Lung microvascular endothelial cell (primary cell): ENCODE measurements at regions not wholly inside any gene's neighbourhood (a gene's known extent, or its start where the extent isn't known, plus 50 kb on each side); places are given as distances from the start of the nearest gene placed in this dataset.

Experiments
- DNase-seq, 2 donors: peaks; one replicate each; pipeline versions ENCODE4 v3.0.0 to v3.0.0-alpha.2; 2010; ENCODE audit warnings: low read depth in 2 of 2

- DNase-seq, result no peak
Measured at GRCh38 chr12:81811061-81811777, 52.1 kb upstream of the PPFIA2 start.

GRCh38 chr12:81809829-81810595, 50.9 kb upstream of the PPFIA2 start:
- DNase-seq, result no peak

- no peak for DNase-seq
Measured at GRCh38 chr12:81809113-81809777, 50.1 kb upstream of the PPFIA2 start.
